GM19239 (cell line): ENCODE measurements at regions not wholly inside any gene's neighbourhood (a gene's known extent, or its start where the extent isn't known, plus 50 kb on each side); places are given as distances from the start of the nearest gene placed in this dataset.

ENCODE experiments used
- DNase-seq: peaks from one replicate; pipeline ENCODE4 v3.0.0; 2011; ENCODE audit warnings: low spot score; ENCODE audit not compliant: insufficient read length
- FAIRE-seq: peaks from 2 replicates; lab custom pipeline; 2011; peaks lifted over from hg19 to GRCh38; lab: Jason Lieb, UNC

DNA sequence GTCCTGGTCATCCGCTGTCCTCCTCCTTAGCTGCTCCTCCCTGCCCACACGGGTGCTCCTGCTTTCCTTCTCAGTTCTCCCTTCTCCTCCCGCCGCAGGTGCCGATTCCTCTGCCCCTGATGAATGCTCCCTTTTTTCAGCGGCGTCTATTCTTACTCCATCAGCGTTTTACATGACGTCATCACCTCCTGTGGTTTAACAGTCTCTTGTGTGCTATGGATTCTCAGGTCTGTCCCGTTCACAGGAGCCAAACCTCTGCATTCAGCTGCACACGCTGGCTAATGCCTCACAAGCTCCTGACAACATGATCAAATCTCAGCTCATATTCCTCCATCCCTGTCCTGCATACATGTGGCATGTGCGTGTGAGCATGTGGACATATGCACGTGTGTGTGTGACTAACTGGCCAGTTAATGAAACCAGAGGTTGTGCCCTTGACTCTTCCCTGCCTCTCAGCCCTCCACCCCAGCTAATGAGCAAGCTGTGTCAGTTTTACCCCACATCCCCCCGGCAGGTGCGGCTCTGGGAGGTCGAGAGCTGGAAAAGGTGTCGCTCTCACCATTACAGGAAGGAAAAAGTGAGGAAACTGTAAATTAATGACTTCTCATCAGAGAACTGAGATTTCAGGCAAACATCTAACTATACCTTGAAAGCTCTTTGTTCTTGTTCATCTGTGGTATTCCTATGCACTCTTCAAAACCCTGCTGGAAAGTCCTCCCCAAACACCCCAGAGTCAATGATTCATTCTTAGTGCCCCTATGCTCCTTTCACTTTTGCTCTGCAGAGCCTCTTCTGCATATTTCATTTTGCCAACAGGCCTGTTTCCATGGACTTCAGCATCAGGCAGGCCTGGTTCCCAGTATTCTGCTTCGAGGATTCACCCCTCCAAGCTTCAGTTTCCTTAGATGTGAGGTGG, 163.1 kb downstream of the TTLL2 start:
- DNase-seq = no peak
- no peak for FAIRE-seq

DNA sequence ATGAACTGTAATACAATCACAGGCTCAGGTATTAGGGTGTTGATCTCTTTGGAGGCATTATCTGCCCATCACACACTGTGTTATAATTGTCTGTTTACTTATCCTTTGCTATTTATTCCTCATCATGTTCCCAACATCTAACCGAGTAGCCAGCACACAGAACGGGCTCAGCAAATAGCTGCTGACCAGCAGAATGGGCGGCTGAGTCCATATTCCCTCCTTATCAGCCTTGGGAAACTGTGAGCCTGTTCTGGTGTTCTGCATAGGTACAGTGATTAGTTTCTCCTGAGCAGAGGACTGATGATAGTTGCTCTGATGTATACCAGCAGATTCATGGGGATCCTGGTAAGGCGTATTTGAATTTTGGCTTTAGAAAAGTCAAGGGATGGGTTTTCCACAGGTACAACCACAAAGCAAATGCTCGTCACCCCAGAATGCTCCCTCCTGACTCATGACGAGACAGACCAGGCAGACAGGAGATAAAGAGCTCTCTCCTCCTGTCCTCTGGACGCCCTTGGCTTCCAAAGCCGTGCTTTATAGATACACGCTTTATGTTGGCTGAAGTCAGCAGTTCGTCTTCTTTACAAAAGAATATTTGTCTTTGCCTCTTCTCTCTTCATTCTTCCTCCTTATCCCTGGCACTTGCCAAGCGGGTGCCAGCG, 166.7 kb downstream of the TTLL2 start:
- DNase-seq (no peak), FAIRE-seq (no peak)

DNA sequence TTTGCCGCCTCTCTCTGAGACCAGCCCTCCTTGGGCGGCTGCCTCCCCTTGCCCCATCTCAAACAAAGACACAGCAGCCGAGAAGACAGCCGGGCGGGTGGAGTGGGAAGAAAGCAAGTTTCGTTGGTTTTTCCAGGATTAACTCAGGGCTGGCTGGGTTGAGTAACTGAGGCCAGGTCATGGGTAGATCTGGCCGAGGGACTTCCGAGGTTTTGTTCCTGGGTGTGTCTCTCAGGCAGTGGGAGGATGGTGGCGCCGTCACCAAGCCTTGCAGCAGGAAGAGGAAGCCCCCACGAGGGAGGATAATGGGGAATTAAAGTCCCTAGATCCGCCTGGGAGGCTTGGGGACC, 167.2 kb downstream of the TTLL2 start:
- FAIRE-seq (no peak), DNase-seq (no peak)

DNA sequence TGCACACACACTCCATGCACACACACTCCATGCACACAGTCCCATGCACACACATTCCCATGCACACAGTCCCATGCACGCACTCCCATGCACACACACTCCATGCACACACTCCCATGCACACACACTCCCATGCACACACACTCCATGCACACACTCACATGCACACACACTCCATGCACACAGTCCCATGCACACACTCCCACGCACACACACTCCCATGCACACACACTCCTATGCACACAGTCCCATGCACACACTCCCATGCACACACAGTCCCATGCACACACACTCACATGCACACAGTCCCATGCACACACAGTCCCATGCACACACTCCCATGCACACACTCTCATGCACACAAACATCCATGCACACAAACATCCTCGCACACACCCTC, 168.4 kb downstream of the TTLL2 start:
- no peak for FAIRE-seq

DNA sequence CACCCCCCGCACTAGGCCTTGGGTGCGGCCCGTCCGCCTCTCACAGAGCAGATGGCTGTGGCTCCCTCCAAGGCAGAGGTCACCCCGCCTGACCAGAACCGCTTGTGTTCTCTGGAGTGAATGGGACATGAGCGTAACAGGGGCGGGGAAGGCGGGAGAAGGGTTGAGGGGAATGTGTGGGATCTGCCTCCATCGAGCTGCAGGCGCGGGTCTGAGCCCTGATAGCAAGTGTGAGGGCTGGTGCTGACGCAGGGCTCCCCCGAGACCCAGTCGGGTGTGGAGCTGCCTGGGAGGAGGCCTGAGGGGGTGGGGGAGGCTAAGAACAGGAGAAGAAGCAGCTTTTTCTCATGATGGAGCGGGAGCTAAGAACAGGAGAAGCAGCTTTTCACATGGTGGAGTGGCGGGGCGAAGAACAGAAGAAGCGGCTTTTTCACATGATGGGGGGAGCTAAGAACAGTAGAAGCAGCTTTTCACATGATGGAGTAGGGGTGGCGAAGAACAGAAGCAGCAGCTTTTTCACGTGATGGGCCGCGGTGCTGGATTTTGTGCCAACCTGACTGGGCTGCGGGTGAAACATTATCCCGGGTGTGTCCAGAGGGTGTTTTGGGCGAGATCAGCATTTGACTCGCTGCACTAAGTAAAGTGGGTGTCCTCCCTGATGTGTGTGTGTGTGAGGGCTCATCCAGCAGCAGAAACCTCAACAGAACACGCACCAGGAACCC, 169.3 kb downstream of the TTLL2 start:
- FAIRE-seq = no peak
- no peak for DNase-seq

More for the DNA sequence above, 168.4 kb downstream of the TTLL2 start:
- no peak for DNase-seq

DNA sequence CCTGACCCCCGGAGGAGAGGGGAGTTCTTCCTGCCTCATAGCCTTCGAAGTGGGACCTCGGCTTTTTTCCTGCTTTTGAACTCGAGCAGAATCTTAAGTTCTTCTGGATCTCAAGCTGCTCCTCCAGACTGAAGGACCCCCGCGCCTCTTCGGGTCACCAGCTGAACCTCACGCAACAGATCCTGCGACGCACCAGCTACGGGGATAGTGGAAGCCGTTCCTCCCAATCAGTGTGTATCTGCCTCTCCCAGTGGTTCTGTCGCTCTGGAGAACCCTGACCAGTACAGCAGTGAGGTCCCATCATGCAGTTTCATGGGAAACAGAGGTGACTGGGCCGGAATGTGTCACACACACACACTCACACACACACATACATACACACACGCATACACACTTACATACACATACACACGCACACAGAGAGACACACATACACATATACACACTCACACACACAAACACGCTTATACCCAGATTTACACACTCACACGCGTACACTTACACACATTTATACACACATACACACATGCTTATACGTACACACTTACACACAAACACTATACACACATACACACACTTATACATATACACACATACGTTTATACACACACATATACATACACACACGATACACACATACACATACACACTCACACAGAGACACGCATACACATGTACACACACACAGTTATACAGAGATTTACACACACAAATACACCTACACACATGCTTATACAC, 170.0 kb downstream of the TTLL2 start:
- DNase-seq (no peak), FAIRE-seq (no peak)

DNA sequence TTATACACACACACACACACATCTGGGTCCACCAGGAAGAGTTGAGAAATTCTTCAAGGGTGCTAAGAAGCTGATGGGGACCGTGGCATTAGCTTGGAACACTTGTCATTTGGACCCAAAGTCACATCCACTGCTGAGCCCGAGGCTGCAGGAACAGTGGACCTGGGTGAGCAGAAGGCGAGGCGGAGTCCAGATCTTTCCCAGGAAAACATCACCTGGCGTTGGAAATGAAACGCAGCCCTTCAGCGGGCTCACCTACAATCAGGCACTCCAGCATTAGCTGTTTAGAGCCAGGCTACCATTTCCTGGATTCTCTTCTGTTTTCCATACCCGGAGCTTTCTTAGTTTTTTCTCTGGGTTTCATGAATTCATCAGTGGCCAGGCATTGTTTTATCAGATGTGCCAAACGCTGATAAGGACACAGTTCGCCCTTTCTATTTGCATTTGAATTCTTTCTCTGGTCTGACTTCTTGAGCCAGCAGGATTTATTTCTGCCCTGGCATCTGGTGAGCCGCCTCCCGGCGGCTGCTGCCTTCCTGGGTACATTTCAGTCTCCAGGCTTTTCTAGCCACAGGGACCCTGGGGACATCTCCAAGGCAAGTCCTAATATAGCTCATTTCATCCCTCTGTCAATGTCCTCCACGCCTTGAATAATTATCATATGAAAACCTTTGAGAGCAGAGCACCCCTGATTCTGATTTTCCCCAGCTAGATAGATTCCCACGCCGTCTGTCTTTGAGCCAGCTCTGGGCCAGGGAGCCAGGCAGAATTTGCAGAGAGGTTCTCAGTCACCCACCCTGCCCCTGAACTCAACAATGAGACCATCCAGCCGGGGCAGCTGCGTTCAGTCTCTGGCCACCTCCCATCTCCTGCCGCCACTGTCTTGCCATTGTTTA, 170.9 kb downstream of the TTLL2 start:
- FAIRE-seq (no peak), DNase-seq (no peak)

GRCh38 chr6:167496707-167497106, 171.8 kb downstream of the TTLL2 start:
- no peak for FAIRE-seq

DNA sequence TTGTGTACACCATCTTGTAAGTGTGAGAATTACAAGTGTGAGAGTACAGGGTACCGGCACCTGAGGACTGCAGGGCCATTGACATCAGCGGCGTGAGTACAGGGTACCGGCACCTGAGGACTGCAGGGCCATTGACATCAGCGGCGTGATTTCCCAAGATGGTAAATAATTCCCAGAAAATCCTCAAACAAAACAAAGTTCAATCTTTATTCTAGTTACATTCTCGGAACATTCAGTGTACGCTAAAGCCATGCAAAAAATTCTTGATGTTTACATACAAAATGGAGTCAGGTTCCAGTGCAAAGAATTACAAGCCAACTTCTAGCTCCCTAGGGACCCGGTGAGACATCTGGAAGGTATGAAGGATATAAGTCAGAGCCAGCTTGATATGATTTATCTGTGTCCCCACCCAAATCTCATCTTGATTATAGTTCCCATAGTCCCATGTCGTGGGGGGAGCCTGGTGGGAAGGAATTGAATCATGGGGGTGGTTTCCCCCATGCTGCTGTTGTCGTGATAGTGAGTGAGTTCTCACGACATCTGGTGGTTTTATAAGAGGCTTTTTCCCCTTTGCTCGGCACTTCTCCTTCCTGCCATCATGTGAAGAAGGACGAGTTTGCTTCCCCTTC, 172.7 kb downstream of the TTLL2 start:
- FAIRE-seq = no peak
- no peak for DNase-seq

More at GRCh38 chr6:167496707-167497106, 171.8 kb downstream of the TTLL2 start:
- DNase-seq = no peak

DNA sequence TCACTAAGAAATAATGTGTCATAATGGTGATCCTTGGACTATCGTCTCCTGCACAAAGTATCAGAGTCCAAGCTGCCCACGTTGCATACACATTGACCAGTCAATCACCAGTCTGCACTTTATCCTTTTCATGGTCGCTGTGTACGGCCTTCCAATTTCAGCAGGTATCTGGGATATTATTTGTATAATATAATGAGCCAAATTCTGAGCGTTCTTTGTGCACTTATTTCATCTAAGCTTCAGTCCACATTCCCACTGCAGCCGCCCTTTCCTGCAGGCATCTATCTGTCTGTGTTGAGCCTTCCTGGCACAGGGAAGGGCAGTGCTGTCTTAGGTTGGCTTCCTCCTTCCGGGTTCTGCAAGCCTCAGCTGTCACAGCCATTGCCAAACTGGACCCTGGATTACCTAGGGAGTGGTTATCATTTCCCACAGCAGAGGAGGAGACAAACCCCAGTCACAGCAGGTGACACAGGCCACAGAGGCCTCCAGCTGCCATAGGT, 174.3 kb downstream of the TTLL2 start:
- FAIRE-seq (no peak), DNase-seq (no peak)

- DNase-seq = no peak
- FAIRE-seq = no peak
These were observed 176.1 kb downstream of the TTLL2 start for GRCh38 chr6:167500961-167501360.

- DNase-seq (no peak), FAIRE-seq (no peak)
These were observed 177.0 kb downstream of the TTLL2 start for GRCh38 chr6:167501831-167502385.

GRCh38 chr6:167502471-167502870, 177.6 kb downstream of the TTLL2 start:
- no peak for FAIRE-seq

GRCh38 chr6:167504385-167504961, 179.6 kb downstream of the TTLL2 start:
- DNase-seq = no peak
- no peak for FAIRE-seq

More at GRCh38 chr6:167502471-167502870, 177.6 kb downstream of the TTLL2 start:
- no peak for DNase-seq

DNA sequence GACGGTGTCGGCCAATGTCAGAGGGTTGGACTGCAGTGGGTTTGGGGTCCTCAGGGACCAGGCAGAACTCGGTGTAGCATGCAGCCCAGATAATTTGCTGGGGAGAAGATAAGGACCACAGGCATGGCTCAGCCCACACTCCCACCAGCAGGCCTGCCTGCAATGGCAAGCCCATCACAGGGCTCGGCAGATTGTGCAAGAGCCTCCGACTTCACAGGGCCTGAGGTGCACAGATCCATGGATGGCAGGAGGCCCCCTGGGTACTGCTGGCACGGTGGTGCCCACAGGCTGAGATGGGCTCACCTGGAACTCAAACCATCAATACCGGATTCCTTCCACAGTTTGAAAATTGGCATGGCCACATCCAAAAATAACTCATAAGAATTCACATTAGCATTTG, 180.3 kb downstream of the TTLL2 start:
- no peak for DNase-seq
- no peak for FAIRE-seq

- no peak for FAIRE-seq
- no peak for DNase-seq
These were observed 180.9 kb downstream of the TTLL2 start for GRCh38 chr6:167505782-167506181.

DNA sequence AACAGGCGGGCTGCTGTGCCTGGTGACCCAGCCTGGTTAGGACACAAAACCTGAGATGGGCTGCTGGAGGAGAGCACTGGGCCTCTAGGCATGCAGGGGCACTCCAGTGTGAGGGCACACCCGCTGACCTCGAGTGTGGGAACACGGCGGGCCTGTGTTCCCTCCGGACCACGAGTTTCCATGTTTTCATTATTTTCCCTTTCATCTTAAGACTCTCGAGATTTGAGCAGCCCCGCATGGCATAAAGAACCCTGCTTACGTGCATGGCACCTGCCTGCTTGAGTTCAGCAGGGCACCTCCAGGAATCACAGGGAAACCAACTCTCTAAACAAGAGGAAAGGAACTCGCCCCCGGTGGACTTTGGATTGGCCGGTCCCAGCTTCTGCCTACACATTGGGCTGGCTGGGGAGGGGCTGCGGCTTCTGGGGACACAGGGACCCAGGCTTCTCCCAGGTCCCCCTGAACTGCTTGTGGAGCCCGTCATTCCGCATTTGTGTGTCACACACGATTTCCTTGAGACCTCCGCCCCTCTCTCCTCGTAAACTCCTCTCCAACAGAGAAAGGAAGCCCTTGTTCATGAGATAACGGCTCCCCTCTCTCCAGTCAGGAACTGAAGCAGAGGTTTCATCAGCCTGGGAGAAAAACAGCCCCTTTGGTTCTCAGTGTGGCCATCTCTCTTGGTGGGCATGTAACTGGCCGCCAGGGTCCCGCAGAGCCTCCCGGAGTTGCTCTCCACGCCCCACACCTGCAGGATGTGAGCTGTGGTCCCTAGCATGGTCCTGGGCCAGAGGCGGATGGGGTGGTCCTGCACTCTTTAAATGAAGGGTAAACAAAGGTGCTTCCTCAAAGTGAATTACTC, 181.8 kb downstream of the TTLL2 start:
- FAIRE-seq = no peak

More for the DNA sequence above, 181.8 kb downstream of the TTLL2 start:
- DNase-seq = no peak
